Cardiac fibroblast (primary cell): ENCODE measurements at regions not wholly inside any gene's neighbourhood (a gene's known extent, or its start where the extent isn't known, plus 50 kb on each side); places are given as distances from the start of the nearest gene placed in this dataset.

ENCODE experiments used
- DNase-seq, 2 donors: peaks; one replicate each; pipeline versions ENCODE4 v3.0.0 to v3.0.0-alpha.2; 2010; ENCODE audit warnings: low read depth in 2 of 2
- H3K4me3 ChIP-seq, 2 donors: replicated peaks in 1 of 2; 1 replicate in 1 of 2; 2 replicates in 1 of 2; pipeline ENCODE4 v1.5.1; 2011; ENCODE audit warnings: low read depth in 2 of 2, low read length in 2 of 2, mild to moderate bottlenecking in 2 of 2, moderate library complexity in 1 of 2
- CTCF ChIP-seq: IDR thresholded peaks from one replicate; pipeline ENCODE4 v1.5.1; 2011; ENCODE audit warnings: low read depth, mild to moderate bottlenecking, low read length, inconsistent platforms

- DNase-seq, result no peak
Measured at GRCh38 chr9:29701971-29702370, 2128.7 kb upstream of the C9orf72 start.

GRCh38 chr9:29714860-29715259, 2141.6 kb upstream of the C9orf72 start:
- no peak overlapping the region for H3K4me3 ChIP-seq
- no peak for TF ChIP-seq CTCF
- no peak for DNase-seq

More at GRCh38 chr9:29701971-29702370, 2128.7 kb upstream of the C9orf72 start:
- TF ChIP-seq CTCF, result no peak
- no peak overlapping the region for H3K4me3 ChIP-seq

- DNase-seq, result no peak
- no peak for TF ChIP-seq CTCF
Measured at GRCh38 chr9:29717631-29718030, 2144.3 kb upstream of the C9orf72 start.

DNA sequence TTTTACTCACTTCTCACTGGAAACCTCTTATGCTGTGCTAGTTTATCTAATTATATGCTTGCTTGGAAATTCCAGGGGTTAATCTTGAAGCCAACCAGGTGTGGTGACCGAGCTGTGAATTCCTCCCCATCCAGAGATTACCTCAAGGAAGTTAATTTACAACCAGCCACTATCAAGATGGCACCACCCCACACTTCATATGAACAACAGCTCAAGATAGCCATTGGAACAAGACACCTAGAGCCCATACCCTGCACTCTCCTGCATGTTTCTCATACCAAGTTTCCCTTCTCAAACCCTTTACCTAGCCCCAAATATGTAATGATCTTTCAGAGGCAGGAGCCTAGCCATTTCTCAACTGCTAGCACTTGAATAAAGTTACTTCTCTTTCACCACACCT, 2156.9 kb upstream of the C9orf72 start:
- DNase-seq, result no peak
- no peak for TF ChIP-seq CTCF
- H3K4me3 ChIP-seq, result no peak overlapping the region

More at GRCh38 chr9:29717631-29718030, 2144.3 kb upstream of the C9orf72 start:
- no peak overlapping the region for H3K4me3 ChIP-seq

GRCh38 chr9:29740518-29740917, 2167.2 kb upstream of the C9orf72 start:
- no peak overlapping the region for H3K4me3 ChIP-seq
- DNase-seq, result peak in 1 of 2 donors; percentile 25
- TF ChIP-seq CTCF, result no peak

GRCh38 chr9:29741169-29741568, 2167.9 kb upstream of the C9orf72 start:
- no peak for DNase-seq
- no peak for TF ChIP-seq CTCF
- no peak overlapping the region for H3K4me3 ChIP-seq

DNA sequence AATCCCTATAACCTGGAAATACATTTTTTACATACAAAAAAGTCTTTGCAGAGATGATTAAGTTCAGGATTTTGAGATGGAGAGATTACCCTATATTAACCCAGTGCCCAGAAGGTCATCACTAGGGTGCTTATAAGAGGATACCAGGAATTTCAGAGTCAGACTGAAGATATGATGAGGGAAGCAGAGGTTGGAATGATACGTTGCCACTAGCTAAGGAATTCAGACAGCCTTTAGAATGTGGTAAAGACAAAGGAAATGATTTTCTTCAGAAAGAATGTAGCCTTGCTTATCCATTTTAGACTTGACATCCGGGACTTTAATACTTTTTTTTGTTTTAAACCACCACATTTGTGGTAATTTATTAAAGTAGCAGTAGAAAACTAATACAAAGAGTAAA, 2176.8 kb upstream of the C9orf72 start:
- peak; percentile 11 to 73 for DNase-seq
- no peak for TF ChIP-seq CTCF
- H3K4me3 ChIP-seq, result no peak overlapping the region
